H1 (cell line): ENCODE measurements at regions not wholly inside any gene's neighbourhood (a gene's known extent, or its start where the extent isn't known, plus 50 kb on each side); places are given as distances from the start of the nearest gene placed in this dataset.

ENCODE experiments used
- EGR1 ChIP-seq: IDR thresholded peaks from 2 replicates; pipeline ENCODE4 v1.6.1; 2011; ENCODE audit warnings: low read depth, low read length, borderline replicate concordance
- POLR2A ChIP-seq, 2 experiments: IDR thresholded peaks; 1 replicate in 1 of 2; 2 replicates in 1 of 2; pipeline ENCODE4 v1.6.1; 2011; ENCODE audit warnings: low read depth in 2 of 2, low read length in 2 of 2, mild to moderate bottlenecking in 2 of 2; ENCODE audit errors: control extremely low read depth in 1 of 2
- YY1 ChIP-seq: IDR thresholded peaks from 2 replicates; pipeline ENCODE4 v1.6.1; 2011; ENCODE audit warnings: low read depth, mild to moderate bottlenecking, low read length
- TF ChIP-seq, protein P1 (sequence below): IDR thresholded peaks from 2 replicates; pipeline ENCODE4 v1.6.1; 2011; ENCODE audit warnings: low read depth, mild to moderate bottlenecking, low read length; ENCODE audit not compliant: insufficient read depth
- TF ChIP-seq, protein P2 (sequence below), 3 experiments: IDR thresholded peaks; 1 replicate in 2 of 3; 2 replicates in 1 of 3; pipeline versions ENCODE4 v1.5.1 to v1.6.1; 2011; ENCODE audit warnings: low read length in 3 of 3, mild to moderate bottlenecking in 3 of 3, inconsistent platforms in 2 of 3, low read depth in 1 of 3, moderate library complexity in 1 of 3; ENCODE audit not compliant: insufficient read depth in 1 of 3; ENCODE audit errors: control extremely low read depth in 1 of 3

DNA sequence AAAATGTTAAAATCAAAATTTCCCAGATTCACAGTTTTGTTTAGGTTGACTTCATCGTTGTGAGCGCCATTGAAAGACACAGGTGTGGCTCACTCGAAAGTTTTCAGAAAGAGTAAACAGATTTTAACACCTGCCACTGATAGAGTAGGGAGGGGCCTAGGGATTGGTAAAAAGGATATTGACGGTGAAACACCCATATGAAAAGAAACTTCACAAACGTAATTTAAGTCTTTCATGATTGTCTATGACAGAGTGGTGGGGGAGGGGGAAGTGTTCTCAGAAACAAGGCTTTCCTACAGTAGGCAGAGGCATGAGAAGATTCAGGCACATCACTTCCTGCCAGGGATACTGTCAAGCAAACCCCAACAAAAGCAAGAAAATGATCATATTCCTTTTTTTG lies 101.4 kb downstream of the PERP start:
- TF ChIP-seq YY1 (no peak), POLR2A (IDR thresholded peaks at IDR 0.05; ENCODE audit: control extremely low read depth in 1 of 2, low read depth in 2 of 2, low read length in 2 of 2) (no peak), EGR1 (no peak)
- TF ChIP-seq, protein P1, sequence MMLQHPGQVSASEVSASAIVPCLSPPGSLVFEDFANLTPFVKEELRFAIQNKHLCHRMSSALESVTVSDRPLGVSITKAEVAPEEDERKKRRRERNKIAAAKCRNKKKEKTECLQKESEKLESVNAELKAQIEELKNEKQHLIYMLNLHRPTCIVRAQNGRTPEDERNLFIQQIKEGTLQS, result no peak
- TF ChIP-seq, protein P2, sequence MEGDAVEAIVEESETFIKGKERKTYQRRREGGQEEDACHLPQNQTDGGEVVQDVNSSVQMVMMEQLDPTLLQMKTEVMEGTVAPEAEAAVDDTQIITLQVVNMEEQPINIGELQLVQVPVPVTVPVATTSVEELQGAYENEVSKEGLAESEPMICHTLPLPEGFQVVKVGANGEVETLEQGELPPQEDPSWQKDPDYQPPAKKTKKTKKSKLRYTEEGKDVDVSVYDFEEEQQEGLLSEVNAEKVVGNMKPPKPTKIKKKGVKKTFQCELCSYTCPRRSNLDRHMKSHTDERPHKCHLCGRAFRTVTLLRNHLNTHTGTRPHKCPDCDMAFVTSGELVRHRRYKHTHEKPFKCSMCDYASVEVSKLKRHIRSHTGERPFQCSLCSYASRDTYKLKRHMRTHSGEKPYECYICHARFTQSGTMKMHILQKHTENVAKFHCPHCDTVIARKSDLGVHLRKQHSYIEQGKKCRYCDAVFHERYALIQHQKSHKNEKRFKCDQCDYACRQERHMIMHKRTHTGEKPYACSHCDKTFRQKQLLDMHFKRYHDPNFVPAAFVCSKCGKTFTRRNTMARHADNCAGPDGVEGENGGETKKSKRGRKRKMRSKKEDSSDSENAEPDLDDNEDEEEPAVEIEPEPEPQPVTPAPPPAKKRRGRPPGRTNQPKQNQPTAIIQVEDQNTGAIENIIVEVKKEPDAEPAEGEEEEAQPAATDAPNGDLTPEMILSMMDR (IDR thresholded peaks at IDR 0.05; ENCODE audit: control extremely low read depth in 1 of 3, insufficient read depth in 1 of 3, low read depth in 1 of 3, low read length in 3 of 3), result no peak
